ENCODE measurements at regions not wholly inside any gene's neighbourhood (a gene's known extent, or its start where the extent isn't known, plus 50 kb on each side); places are given as distances from the start of the nearest gene placed in this dataset.

DNA sequence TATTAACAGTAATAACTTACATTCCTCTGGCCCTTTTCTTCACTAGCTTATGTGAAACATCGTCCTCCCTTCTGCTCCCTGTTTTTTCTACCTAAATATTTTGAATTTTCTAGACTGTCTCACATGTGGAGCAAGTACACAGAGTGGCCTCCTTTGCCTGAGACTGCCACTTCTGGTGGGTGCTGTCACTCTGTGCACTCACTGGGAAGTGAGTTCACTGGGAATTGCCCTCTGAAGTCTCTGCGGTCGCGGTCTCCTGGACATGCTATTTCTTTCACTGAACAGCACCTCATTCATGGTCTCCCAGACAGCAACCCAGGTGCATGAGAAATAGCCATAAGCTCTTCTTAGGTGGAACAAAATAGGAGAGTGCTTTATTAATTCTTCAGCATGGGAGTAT lies 1179.7 kb upstream of the ADGRL3 start:
- TF ChIP-seq CREB1 (IDR thresholded peaks at IDR 0.05; ENCODE audit: low read depth), result no peak
- no peak for TF ChIP-seq FOXM1 (IDR thresholded peaks at IDR 0.05; ENCODE audit: borderline replicate concordance, low read depth)
- no peak for TF ChIP-seq TEAD4 (IDR thresholded peaks at IDR 0.05)
- no peak for TF ChIP-seq NFIC (IDR thresholded peaks at IDR 0.05)
- TF ChIP-seq, protein P1, sequence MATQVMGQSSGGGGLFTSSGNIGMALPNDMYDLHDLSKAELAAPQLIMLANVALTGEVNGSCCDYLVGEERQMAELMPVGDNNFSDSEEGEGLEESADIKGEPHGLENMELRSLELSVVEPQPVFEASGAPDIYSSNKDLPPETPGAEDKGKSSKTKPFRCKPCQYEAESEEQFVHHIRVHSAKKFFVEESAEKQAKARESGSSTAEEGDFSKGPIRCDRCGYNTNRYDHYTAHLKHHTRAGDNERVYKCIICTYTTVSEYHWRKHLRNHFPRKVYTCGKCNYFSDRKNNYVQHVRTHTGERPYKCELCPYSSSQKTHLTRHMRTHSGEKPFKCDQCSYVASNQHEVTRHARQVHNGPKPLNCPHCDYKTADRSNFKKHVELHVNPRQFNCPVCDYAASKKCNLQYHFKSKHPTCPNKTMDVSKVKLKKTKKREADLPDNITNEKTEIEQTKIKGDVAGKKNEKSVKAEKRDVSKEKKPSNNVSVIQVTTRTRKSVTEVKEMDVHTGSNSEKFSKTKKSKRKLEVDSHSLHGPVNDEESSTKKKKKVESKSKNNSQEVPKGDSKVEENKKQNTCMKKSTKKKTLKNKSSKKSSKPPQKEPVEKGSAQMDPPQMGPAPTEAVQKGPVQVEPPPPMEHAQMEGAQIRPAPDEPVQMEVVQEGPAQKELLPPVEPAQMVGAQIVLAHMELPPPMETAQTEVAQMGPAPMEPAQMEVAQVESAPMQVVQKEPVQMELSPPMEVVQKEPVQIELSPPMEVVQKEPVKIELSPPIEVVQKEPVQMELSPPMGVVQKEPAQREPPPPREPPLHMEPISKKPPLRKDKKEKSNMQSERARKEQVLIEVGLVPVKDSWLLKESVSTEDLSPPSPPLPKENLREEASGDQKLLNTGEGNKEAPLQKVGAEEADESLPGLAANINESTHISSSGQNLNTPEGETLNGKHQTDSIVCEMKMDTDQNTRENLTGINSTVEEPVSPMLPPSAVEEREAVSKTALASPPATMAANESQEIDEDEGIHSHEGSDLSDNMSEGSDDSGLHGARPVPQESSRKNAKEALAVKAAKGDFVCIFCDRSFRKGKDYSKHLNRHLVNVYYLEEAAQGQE (IDR thresholded peaks at IDR 0.05; ENCODE audit: low read depth), result no peak
- no peak for TF ChIP-seq RAD21 (IDR thresholded peaks at IDR 0.05; ENCODE audit: low read depth)
- no peak for TF ChIP-seq CEBPB (IDR thresholded peaks at IDR 0.05)
- TF ChIP-seq, protein P2, sequence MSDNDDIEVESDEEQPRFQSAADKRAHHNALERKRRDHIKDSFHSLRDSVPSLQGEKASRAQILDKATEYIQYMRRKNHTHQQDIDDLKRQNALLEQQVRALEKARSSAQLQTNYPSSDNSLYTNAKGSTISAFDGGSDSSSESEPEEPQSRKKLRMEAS (IDR thresholded peaks at IDR 0.05), result no peak
- TF ChIP-seq TAF1 (IDR thresholded peaks at IDR 0.05; ENCODE audit: low read depth), result no peak
- no peak for TF ChIP-seq ZBTB7A (IDR thresholded peaks at IDR 0.05; ENCODE audit: low read depth)
- no peak for TF ChIP-seq TCF12 (IDR thresholded peaks at IDR 0.05; ENCODE audit: low read depth)
- TF ChIP-seq EP300 (IDR thresholded peaks at IDR 0.05; ENCODE audit: borderline replicate concordance), result no peak
- TF ChIP-seq EGR1 (IDR thresholded peaks at IDR 0.05), result no peak
- TF ChIP-seq YY1 (IDR thresholded peaks at IDR 0.05; ENCODE audit: low read depth), result no peak
- TF ChIP-seq, protein P3, sequence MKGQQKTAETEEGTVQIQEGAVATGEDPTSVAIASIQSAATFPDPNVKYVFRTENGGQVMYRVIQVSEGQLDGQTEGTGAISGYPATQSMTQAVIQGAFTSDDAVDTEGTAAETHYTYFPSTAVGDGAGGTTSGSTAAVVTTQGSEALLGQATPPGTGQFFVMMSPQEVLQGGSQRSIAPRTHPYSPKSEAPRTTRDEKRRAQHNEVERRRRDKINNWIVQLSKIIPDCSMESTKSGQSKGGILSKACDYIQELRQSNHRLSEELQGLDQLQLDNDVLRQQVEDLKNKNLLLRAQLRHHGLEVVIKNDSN (IDR thresholded peaks at IDR 0.05), result no peak

DNA sequence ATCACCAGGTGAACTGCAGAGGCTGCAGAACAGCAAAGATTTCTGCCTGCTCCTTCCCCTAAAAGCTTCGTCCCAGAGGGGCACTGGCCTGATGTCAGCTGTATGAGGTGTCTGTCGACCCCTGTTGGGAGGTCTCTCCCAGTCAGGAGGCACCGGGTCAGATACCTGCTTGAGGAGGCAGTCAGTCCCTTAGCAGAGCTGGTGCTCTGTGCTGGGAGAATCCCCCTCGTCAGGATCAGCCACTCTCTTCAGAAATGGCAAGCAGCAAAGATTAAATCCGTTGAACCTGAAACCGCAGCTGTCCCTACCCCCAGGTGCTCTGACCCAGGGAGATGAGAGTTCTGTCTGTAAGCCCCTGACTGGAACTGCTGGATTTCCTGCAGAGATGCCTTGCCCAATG lies 1166.3 kb upstream of the ADGRL3 start:
- TF ChIP-seq EGR1 (IDR thresholded peaks at IDR 0.05), result no peak
- no peak for TF ChIP-seq YY1 (IDR thresholded peaks at IDR 0.05; ENCODE audit: low read depth)
- no peak for TF ChIP-seq TCF12 (IDR thresholded peaks at IDR 0.05; ENCODE audit: low read depth)
- no peak for TF ChIP-seq CREB1 (IDR thresholded peaks at IDR 0.05; ENCODE audit: low read depth)
- no peak for TF ChIP-seq EP300 (IDR thresholded peaks at IDR 0.05; ENCODE audit: borderline replicate concordance)
- TF ChIP-seq, protein P1 (IDR thresholded peaks at IDR 0.05; ENCODE audit: low read depth), result no peak
- no peak for TF ChIP-seq NFIC (IDR thresholded peaks at IDR 0.05)
- TF ChIP-seq, protein P3 (IDR thresholded peaks at IDR 0.05), result no peak
- no peak for TF ChIP-seq RAD21 (IDR thresholded peaks at IDR 0.05; ENCODE audit: low read depth)
- no peak for TF ChIP-seq TEAD4 (IDR thresholded peaks at IDR 0.05)
- TF ChIP-seq, protein P2 (IDR thresholded peaks at IDR 0.05), result no peak
- no peak for TF ChIP-seq ZBTB7A (IDR thresholded peaks at IDR 0.05; ENCODE audit: low read depth)
- TF ChIP-seq CEBPB (IDR thresholded peaks at IDR 0.05), result no peak
- TF ChIP-seq FOXM1 (IDR thresholded peaks at IDR 0.05; ENCODE audit: borderline replicate concordance, low read depth), result no peak
- TF ChIP-seq TAF1 (IDR thresholded peaks at IDR 0.05; ENCODE audit: low read depth), result no peak

DNA sequence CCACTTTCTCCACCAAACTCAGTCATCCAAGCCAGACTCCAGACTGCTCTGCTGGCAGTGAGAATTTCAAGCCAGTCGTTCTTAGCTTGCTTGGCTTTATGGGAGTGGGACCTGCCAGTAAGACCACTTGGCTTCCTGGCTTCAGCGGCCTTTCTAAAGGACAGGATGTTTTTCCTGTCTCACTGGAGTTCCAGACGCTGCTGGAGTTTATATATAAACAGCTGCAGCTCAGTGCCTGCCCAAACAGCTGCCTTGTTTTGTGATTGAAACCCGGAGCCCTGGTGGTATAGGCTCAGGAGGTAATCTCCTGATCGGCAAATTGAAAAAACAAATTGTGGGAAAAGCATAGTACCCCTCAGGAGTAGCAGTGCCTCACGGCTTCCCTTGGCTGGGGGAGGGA lies 1165.8 kb upstream of the ADGRL3 start:
- TF ChIP-seq EP300 (IDR thresholded peaks at IDR 0.05; ENCODE audit: borderline replicate concordance) (no peak), RAD21 (IDR thresholded peaks at IDR 0.05; ENCODE audit: low read depth) (no peak), TCF12 (IDR thresholded peaks at IDR 0.05; ENCODE audit: low read depth) (no peak), CEBPB (IDR thresholded peaks at IDR 0.05) (no peak), FOXM1 (IDR thresholded peaks at IDR 0.05; ENCODE audit: borderline replicate concordance, low read depth) (no peak), EGR1 (IDR thresholded peaks at IDR 0.05) (no peak), CREB1 (IDR thresholded peaks at IDR 0.05; ENCODE audit: low read depth) (no peak), YY1 (IDR thresholded peaks at IDR 0.05; ENCODE audit: low read depth) (no peak), TAF1 (IDR thresholded peaks at IDR 0.05; ENCODE audit: low read depth) (no peak), TEAD4 (IDR thresholded peaks at IDR 0.05) (no peak)
- TF ChIP-seq, protein P2 (IDR thresholded peaks at IDR 0.05), result no peak

DNA sequence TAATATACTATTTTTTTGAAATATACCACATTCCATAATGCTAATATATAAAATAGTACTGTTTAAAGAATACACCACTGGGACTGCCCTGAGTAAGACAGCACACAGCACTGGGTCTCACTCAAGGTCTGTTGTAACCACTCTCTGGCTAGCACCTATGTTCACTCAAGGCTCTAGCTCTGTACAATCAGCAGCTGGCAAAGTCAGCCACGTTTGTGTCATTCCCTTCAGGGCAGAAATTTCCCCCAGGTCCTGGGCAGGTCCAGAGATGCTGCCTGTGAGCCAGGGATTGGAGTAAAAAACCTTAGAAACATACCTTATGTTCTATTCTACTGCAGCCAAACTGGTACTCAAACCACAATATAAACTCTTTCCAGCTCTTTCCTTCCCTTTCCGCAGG lies 1160.2 kb upstream of the ADGRL3 start:
- TF ChIP-seq, protein P2 (IDR thresholded peaks at IDR 0.05), result no peak

DNA sequence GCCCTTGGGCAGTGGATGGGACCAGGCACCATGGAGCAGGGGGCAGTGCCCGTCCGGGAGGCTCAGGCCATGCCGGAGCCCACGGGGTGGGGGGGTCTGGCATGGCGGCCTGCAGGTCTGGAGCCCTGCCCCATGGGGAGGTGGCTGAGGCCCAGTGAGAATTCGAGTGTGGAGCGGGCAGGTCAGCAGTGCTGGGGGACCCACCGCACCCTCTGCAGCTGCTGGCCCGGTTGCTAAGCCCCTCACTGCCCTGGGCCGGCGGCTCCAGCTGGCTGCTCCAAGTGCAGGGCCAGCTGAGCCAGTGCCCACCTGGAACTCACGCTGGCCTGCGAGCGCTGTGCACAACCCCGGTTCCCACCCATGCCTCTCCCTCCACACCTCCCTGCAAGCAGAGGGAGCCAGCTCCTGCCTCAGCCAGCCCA lies 1157.9 kb upstream of the ADGRL3 start:
- TF ChIP-seq EP300 (IDR thresholded peaks at IDR 0.05; ENCODE audit: borderline replicate concordance) (no peak), YY1 (IDR thresholded peaks at IDR 0.05; ENCODE audit: low read depth) (no peak), ZBTB7A (IDR thresholded peaks at IDR 0.05; ENCODE audit: low read depth) (no peak), TEAD4 (IDR thresholded peaks at IDR 0.05) (no peak), CREB1 (IDR thresholded peaks at IDR 0.05; ENCODE audit: low read depth) (no peak), TCF12 (IDR thresholded peaks at IDR 0.05; ENCODE audit: low read depth) (no peak)
- TF ChIP-seq, protein P2 (IDR thresholded peaks at IDR 0.05), result no peak

Measured in Ishikawa (cell line).